Parathyroid adenoma (tissue), 2 donors: ENCODE measurements at regions not wholly inside any gene's neighbourhood (a gene's known extent, or its start where the extent isn't known, plus 50 kb on each side); places are given as distances from the start of the nearest gene placed in this dataset.
A peak's percentile ranks its signal among the peaks of the same experiment; 100 is the strongest.

Source experiments
- H2AFZ ChIP-seq: fragments of 300-600 bp; sonication (generic); one replicate; pipeline ENCODE4 v1.7.0; 2017; ENCODE audit warnings: antibody characterized with exemption, mild to moderate bottlenecking
- H3K27ac ChIP-seq: fragments of 300-600 bp; sonication (generic); one replicate; pipeline ENCODE4 v1.7.0; 2017
- H3K27me3 ChIP-seq: fragments of 300-600 bp; sonication (generic); one replicate; pipeline ENCODE4 v1.7.0; 2017; ENCODE audit warnings: low read length; ENCODE audit not compliant: control insufficient read depth, insufficient read depth
- H3K36me3 ChIP-seq: fragments of 300-600 bp; sonication (generic); one replicate; pipeline ENCODE4 v1.7.0; 2017; ENCODE audit warnings: low read length; ENCODE audit not compliant: control insufficient read depth, insufficient read depth
- H3K4me1 ChIP-seq: fragments of 300-600 bp; sonication (generic); one replicate; pipeline ENCODE4 v1.7.0; 2017; ENCODE audit warnings: control low read depth
- H3K4me2 ChIP-seq: fragments of 300-600 bp; sonication (generic); one replicate; pipeline ENCODE4 v1.7.0; 2017; ENCODE audit warnings: low read length
- H3K4me3 ChIP-seq: fragments of 300-600 bp; sonication (generic); one replicate; pipeline ENCODE4 v1.7.0; 2017; ENCODE audit warnings: low read depth, low read length
- H3K79me2 ChIP-seq: fragments of 300-600 bp; sonication (generic); one replicate; pipeline ENCODE4 v1.7.0; 2017; ENCODE audit warnings: control low read depth
- H3K9ac ChIP-seq: fragments of 300-600 bp; sonication (generic); one replicate; pipeline ENCODE4 v1.7.0; 2017; ENCODE audit warnings: mild to moderate bottlenecking
- H3K9me3 ChIP-seq: fragments of 300-600 bp; sonication (generic); one replicate; pipeline ENCODE4 v1.7.0; 2017; ENCODE audit warnings: low read length; ENCODE audit not compliant: control insufficient read depth
- CTCF ChIP-seq: fragments of 300-600 bp; sonication (generic); IDR thresholded peaks from one replicate; pipeline ENCODE4 v1.7.0; 2017; ENCODE audit warnings: antibody characterized with exemption, mild to moderate bottlenecking
- donor health status: primary hyperparathyroidism.

GRCh38 chr2:41707790-41708451 lies 339.9 kb upstream of the PKDCC start:
- Histone ChIP-seq H3K4me1 (peaks cover 29% of the 10 kb centered on the region), H3K9ac (no peak overlapping the region), H3K79me2 (no peaks in the 10 kb centered on the region), H2AFZ (peak overlapping the region; percentile 1), H3K4me3 (no peak overlapping the region), H3K27me3 (no peaks in the 10 kb centered on the region), H3K36me3 (no peaks in the 10 kb centered on the region), H3K9me3 (no peaks in the 10 kb centered on the region), H3K27ac (no peak overlapping the region), H3K4me2 (no peak overlapping the region)
- no peak for TF ChIP-seq CTCF

- Histone ChIP-seq H3K79me2 (no peaks in the 10 kb centered on the region), H2AFZ (peak overlapping the region; percentile 40), H3K4me2 (peak overlapping the region; percentile 60), H3K36me3 (no peaks in the 10 kb centered on the region), H3K4me3 (no peak overlapping the region), H3K4me1 (peaks cover 28% of the 10 kb centered on the region), H3K27ac (peak overlapping the region; percentile 68), H3K27me3 (no peaks in the 10 kb centered on the region), H3K9me3 (no peaks in the 10 kb centered on the region), H3K9ac (no peak overlapping the region)
- no peak for TF ChIP-seq CTCF
These were observed 337.9 kb upstream of the PKDCC start for GRCh38 chr2:41709702-41710599.

GRCh38 chr2:41710944-41711343 lies 336.9 kb upstream of the PKDCC start:
- no peaks in the 10 kb centered on the region for H3K79me2 ChIP-seq
- H3K27me3 ChIP-seq = no peaks in the 10 kb centered on the region
- no peak overlapping the region for H2AFZ ChIP-seq
- H3K4me3 ChIP-seq = no peak overlapping the region
- no peaks in the 10 kb centered on the region for H3K36me3 ChIP-seq
- peak overlapping the region; percentile 66 for H3K27ac ChIP-seq
- H3K9me3 ChIP-seq = no peaks in the 10 kb centered on the region
- no peak overlapping the region for H3K9ac ChIP-seq
- TF ChIP-seq CTCF = no peak
- no peak overlapping the region for H3K4me2 ChIP-seq
- peaks cover 24% of the 10 kb centered on the region for H3K4me1 ChIP-seq

GRCh38 chr2:41711736-41712135 lies 336.1 kb upstream of the PKDCC start:
- TF ChIP-seq CTCF = no peak
- Histone ChIP-seq H3K79me2 (no peaks in the 10 kb centered on the region), H3K27ac (peak overlapping the region; percentile 66), H3K4me2 (no peak overlapping the region), H3K9ac (no peak overlapping the region), H3K4me1 (peaks cover 23% of the 10 kb centered on the region), H3K36me3 (no peaks in the 10 kb centered on the region), H3K9me3 (no peaks in the 10 kb centered on the region), H3K4me3 (no peak overlapping the region), H2AFZ (peak overlapping the region; percentile 33), H3K27me3 (no peaks in the 10 kb centered on the region)
